Posterior cingulate gyrus (tissue), 11 donors: ENCODE measurements at regions not wholly inside any gene's neighbourhood (a gene's known extent, or its start where the extent isn't known, plus 50 kb on each side); places are given as distances from the start of the nearest gene placed in this dataset.
"Not testable (repeated sequence)": the region's sequence is repeated elsewhere in the genome, so short reads cannot be mapped to it uniquely, and the experiment has no call there.

Experiments
- DNase-seq, 10 donors: peaks; one replicate each; pipeline versions ENCODE4 v3.0.0 to v3.0.0-alpha.2; 2020 to 2021; ENCODE audit warnings: mixed read lengths in 3 of 10
- intact Hi-C: fragments of 100-400 bp; cut with DNase I; formaldehyde crosslinking; loops from one replicate; pipeline ENCODE4 v1.15.1; 2023

DNA sequence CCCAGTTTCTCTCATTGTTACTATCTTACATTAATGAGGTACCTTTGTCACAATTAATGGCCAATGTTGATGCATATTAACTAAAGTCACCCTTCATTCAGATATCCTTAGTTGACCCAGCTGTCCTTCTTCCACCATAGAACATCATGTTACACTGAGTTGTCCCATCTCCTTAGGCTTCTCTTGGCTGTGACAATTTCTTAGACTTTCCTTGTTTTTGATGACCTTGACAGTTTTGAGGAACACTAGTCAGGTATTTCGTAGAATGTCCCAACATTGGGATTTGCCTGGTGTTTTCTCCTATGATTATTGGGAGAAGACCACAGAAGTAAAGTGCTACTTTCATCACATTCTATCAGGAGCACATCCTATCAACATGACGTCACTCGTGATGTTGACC is 261.8 kb downstream of the BCL2L11 start:
- DNase-seq, intact Hi-C loops: not testable (repeated sequence)

DNA sequence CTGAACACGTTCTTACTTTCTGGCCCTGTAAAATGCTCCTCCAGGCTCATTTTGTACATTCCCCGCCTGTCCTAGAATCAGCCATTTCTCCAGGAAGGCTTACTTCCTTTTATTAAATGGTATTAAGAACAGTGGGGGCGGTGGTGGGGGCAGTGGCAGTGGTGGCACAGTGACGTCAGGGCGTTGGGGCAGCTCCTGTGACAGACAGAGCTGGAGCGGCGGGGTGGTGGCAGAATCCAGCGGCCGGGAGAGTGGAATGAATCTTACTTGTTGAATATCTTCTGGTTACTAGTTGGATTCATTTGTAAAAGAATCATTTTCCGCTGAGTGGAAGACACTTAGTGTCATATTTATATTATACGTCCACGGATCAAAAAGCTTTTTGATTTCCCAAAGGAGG is 262.6 kb downstream of the BCL2L11 start:
- intact Hi-C loops, result not testable (repeated sequence)
- peak in 1 of 10 donors; percentile 35 for DNase-seq

DNA sequence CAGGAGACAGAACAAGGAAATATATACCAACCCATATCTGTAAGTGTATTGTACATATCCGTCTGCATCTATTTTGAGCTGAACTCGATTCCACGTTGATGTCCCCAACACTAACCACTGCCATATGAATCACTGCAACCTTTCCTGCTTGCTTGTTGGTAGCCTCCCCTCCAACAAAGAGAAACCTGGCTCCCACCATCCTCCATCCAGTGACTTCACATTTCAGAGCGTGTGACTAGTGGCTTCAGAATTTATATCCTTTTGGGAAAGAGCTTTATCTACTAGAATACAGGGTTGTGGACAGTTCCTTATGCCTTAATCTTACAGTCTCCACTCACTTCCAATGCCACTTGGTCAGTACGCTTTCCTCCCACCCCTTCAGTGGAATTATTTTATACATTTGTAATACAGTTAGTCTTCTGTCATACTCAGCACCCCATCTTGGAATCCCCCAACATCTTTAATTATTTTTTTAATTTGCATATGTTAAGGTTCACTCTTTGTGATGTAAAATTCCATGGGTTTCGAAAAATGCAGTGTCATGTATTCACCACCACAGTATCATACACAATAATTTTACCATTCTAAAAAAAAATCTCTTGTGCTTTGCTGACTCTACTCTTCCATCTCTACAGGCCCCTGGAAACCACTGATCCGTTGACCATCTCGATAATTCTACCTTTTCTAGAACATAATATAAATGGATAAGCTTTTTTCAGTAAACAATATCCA is 264.7 kb downstream of the BCL2L11 start:
- intact Hi-C loops, DNase-seq: not testable (repeated sequence)

DNA sequence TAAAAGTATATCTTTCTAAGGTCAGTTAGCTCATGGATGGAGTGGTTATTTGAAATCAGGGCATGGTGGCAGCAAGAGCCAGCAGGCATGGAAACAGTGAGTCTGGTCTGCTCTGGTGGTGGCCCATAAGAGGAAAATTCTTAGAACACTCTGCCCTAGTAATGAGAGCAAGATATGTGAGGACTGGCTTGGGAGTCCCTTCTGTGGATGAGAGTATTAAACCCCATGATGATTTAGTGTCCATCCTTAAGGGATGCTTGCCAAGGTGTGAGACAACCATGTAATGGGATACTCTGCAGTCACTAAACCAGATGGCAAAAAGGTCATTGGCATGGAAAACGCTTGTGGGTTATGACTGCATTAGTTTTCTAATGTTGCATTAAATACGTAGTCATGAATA is 269.9 kb downstream of the BCL2L11 start:
- intact Hi-C loops, DNase-seq: not testable (repeated sequence)

DNA sequence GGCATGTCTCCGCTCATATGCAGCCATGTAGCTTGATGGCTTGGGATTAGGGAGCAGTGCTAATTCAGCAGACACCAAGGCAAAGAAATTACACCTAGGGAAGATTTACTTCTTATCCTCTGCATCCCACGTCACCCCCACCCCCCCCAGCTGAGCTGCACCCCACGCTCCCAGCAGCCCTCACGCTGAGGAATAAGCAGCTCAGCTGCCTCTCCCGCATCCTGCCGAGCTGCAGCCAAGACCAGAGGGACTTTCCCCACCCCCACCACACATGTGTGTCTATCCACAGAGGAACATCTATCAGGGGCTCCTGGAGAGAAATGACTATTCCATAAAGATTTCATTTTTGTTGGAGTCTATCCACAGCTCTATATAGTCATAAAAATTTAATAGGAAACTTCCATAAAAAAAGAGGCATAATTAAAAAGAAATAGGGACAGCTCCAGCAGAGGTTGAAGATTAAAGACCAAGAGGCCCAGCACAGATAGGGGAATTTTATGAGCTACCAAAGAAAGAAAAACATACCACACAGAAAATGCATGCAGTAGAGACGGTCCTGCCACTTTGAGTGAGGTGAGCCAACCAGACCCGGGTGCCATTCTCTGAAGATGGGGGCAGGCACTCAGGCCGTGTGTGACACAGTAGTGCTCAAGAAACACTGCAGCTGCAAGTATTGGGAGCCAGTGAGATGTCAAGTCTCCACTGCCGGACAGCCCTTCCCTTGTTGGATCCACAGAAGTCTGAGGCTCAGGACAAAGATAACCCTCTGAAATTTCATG is 274.8 kb downstream of the BCL2L11 start:
- DNase-seq, result peak in 2 of 10 donors; percentile 48 to 74
- intact Hi-C loops, result not testable (repeated sequence)

DNA sequence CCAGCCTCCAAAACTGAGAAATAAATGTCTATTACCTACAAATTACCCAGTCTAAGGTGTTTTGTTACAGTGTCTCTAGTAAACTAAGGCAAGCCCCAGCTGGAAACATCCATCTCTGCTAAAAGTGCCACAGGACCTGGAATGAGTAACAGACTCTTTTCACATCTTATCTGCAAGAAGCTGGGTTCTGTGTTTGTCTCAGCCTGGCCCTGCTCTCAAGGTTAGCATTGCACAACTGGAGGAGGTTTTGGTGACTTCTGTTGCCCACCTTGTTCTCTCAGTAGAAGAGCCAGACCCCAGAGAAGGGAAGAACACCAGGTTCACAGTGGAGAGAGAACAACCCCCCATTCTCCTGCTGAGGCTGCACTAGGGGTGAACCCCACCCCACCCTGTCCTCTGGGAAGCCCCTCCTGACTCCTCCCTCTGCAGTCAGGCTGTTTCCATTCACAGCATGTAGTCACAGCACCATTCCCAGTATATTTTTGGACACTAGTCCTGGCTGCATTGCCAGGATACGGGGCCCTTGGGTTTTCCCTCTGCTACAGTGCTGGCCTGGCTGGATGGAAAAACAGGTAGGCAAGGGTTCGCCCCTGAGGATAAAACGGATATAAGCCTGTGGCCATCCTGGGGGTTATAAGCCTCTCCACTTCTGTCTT is 280.0 kb downstream of the BCL2L11 start:
- intact Hi-C loops, DNase-seq: not testable (repeated sequence)

DNA sequence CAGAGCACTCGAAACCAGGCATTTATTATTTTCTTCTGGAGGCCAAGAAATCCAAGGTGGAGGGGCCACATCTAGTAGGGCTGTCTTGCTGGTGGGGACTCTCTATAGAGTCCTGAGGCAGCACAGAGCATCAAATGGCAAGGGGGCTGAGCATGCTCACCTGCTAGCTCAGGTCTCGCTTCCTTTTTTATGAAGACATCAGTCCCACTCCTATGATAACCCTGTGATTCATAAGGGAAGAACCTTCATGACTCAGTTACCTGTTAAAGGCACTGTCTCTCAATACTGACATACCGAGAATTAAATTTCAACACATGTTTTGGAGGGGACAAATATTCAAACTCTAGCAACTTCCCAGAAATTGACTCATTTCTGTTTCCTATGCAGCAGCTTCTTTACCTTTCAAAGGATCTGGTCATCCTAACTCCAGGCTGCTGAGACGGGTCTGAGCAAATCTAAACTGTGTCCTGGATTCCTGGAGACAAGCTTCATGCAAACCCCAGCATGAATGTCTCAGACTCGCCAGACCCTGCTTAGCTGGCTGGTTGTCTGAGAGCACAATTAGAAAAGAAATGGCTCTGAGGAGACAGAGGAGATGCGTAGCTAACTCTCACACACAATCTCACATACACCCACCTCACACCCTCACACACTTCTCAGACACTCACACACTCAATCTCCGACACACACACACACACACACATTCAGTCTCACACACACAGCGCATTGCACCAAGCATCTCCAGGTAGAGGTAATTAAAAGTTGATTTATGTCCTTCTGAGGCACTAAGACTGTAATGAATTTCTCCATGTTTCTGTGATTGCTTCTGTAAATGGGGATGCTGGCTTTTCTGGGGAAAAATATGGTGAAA is 280.8 kb downstream of the BCL2L11 start:
- intact Hi-C loops, DNase-seq: not testable (repeated sequence)

DNA sequence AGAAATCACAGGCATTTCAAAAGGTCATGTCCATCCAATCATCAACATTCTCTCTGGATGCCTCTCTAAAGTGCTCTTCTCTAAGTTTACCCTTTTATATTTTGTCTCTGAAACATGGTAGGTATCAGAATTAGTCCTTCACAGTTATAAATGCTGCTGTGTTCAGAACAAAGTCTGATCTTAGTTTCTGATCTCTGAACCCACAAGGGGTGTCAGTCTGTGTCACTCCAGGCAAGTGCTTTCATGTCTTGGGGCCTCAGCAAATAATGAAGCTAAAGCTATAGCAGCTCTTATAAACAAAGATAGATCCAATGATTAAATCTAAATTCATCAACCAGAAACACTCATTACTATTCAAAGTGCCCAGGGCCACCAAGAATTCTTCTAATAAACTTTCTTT is 281.7 kb downstream of the BCL2L11 start:
- DNase-seq, intact Hi-C loops: not testable (repeated sequence)

DNA sequence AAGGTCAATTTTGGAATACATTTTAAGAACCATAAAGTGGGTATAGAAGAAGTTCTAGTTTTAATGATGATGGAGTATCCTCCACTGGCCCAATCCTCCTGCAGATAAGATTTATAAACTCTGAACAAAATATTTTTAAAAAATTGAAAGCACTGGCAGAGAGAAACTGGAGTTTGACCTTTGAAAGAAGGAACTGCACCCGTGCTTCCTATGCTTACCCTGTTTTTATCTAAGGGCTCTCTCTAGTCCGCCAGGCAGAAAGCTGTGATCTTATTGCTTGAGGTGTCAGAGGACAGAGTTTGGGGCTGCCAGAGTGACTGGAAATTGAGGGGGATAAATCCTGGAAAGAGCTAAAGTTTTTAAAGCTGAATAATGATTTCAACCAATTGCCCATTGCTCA is 282.6 kb downstream of the BCL2L11 start:
- DNase-seq, intact Hi-C loops: not testable (repeated sequence)

DNA sequence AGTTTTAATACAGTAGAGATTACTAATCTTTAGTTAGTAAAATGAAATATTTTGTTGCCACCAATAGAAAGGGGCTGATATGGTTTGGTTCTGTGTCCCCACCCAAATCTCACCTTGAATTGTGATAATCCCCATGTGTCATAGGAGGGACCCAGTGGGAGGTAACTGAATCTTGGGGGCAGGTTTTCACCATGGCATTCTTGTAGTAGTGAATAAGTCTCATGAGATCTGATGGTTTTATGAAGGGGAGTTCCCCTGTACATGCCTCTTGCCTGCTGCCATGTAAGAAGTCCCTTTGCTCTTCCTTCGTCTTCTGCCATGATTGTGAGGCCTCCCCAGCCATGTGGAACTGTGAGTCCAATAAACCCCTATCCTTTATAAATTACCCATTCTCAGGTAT is 285.9 kb downstream of the BCL2L11 start:
- intact Hi-C loops, DNase-seq: not testable (repeated sequence)

DNA sequence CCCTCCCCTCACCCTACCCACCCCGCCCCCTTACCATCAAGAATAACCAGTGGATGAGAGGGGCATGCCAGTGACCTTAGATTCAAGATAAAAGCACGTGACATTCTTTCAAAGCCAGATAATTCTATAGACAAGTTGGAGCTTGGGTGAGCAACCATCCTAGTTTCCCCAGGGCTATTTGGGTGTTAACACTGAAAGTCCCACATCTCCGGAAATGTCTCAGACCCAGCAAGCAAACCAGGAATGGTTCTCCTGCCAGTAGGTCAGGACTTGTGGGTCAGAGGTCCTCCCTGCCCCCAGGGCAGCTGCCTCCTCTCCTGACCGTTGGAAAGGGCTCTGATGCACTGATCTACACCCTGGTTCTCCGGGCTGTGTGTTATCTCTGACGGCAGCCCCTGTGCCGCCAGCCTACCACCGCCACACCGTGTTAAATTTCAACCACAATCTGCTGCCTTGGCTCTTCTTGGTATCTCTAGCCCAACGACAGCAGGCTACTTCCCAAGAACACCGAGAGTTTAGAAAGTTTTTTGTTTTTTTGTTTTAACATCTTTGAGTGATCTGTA is 287.0 kb downstream of the BCL2L11 start:
- intact Hi-C loops, DNase-seq: not testable (repeated sequence)

DNA sequence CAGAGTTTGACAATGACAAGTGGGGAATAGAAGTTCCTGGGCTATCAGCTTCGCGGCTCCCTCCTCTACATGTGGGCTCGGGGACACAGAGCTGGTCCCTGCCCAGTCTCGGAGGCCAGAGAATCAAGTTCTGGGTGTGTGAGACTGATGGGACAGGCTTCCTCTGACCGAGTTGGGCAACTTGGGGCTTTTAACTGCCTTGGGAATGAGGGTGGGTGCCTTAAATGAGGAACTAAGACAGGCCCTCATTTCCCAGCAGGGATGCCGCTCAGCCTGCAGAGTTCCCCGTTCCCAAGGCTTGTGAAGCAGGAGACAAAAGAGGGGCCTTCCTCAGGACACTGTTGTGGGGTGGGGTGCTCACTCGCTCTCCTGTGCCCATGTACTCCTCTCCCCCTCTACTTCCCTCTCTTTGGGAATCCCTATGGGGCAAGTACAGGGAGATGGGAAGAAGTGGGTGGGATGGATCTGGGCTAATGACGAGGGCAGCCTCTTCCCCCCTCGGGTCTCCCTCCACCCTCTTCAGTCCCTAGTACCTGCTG is 290.2 kb downstream of the BCL2L11 start:
- DNase-seq, intact Hi-C loops: not testable (repeated sequence)

DNA sequence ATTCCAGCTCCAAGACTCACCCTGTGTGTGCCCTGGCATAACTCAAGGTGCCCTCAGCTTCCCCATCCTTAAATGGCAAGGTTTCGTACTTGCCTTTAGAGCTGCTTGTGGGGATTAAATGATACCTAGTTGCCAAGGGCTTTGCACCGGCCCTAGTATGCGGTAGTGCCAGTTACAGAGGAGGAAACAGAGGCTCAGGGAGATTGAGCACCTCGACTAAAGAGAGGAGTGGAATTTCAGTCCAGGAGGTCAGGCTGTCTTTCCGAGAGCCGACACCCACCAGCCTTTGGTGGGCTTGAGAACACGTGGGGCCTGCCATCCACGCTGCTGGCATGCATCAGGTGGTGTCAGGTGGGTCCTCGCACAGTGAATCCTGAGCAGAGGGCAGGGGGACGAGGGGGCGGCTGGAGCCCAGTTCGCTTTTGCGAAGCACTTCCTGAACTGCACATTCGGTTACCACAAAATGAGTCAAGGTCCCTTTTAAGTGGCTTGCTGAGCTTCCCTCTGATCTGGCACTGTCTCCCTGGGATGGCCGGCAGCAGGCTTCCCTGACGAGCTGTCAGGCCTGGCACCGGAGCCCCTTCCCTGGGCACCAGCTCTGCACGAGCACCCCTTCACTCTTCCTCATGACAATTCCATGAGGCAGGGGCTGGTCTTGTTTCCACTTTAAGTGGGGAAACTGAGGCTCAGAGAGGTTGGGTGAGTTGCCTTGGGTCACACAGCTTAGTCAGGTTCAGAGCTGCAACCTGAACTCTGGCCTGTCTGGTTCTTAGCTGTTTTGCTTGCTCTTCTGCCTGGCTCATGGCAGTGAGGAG is 291.4 kb downstream of the BCL2L11 start:
- intact Hi-C loops, result not testable (repeated sequence)
- DNase-seq, result peak in 1 of 10 donors; percentile 63

DNA sequence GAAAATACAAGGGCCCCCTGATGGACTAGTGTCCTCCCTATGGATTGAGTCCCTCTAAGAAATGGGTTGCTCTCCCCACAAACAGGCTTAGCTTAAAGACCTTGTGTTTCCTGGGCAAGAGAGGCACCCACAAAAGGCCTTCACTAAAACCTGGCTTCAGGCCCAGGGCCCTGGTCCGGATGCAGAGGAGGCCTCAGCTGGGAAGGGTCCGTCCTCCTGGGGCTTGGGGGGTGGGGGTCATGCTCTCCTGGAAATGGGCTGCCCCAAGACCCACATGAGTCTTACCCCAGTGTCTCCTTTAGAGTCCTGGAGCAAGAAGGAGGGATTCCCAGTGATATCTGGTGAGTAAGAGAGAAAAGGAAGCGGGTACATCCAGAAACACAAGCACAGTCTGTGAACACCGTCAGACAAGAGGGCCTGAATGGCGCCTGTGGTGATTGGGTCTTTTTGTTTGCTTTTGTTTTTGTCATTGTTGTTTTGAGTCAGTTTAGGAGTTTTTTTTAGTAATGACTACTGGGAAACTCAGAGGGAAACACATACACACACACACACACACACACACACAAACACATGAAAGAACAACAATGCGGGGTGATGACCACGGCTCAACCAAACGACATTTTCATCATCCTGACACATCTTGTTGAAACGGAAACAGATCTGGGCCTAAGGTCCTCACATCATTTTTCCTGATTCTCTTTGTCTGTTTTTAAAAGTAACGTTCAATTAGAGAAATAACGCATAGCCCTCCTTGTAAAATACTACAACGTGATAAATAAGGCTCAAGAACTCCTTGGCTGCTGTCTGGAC is 292.3 kb downstream of the BCL2L11 start:
- intact Hi-C loops, DNase-seq: not testable (repeated sequence)

DNA sequence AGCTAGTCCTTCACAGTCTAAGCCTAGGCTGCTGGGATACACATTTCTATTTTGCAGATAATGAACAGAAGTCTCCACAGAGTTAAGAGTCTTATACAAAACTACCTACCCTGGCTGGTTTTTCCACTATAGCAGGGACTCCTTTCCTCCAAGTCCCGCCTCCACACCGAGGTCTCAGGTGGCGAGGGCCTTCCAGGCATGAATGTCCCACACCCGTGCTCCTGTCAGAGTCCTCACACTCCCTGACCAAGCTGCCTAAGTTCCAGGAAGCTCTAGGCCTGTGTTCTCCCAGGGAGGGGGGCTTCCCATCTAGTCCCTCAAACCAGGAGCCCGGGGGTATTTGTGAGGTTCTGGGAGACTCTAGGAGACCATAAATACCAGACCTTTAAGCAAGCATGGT is 293.2 kb downstream of the BCL2L11 start:
- intact Hi-C loops, result not testable (repeated sequence)
- DNase-seq, result peak in 2 of 10 donors; percentile 55 to 69

DNA sequence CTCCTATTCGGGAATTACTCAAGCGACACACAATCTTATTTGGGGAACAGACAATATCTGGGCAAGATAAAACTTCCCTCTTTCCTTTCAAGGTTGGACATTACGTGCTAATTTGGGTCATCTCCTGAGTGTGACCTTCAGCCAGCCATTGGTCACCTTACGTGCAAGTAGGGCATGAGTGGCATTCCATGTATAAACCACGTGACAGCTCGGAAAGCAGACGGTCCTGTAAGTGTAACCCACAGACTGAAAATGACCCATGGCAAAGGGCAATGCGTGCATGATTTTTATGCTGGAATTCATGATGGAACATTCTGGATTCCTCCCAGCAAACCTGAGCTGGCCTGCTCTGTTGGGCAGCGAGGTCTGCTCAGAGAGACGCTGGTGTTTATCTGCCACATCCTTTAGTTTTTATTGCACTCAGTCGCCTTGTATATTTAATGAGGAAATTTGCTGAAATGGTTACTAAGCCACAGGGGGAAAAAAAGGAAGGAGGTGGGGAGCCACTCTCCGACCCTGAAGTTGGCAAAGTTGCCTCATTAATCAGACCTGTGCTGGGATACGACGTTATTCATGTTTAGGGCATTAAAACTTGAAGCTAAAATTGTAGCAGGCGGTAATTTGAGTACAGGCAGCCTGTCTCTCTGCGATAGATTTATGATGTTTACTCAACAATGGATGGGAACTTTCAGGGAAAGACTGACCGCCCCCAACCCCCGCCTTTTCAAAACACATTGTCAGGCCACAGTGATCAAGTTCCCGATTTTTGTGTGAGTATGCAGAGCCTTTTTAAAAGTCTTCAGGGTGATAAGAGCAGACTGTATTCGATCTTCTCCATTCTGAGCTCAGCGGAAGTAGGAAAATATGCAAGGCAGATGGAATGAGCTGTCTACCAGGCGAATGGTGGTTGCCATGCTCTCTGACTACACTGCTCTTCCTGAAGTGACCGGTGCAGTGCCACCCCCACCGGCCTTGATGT is 295.3 kb downstream of the BCL2L11 start:
- intact Hi-C loops, DNase-seq: not testable (repeated sequence)

DNA sequence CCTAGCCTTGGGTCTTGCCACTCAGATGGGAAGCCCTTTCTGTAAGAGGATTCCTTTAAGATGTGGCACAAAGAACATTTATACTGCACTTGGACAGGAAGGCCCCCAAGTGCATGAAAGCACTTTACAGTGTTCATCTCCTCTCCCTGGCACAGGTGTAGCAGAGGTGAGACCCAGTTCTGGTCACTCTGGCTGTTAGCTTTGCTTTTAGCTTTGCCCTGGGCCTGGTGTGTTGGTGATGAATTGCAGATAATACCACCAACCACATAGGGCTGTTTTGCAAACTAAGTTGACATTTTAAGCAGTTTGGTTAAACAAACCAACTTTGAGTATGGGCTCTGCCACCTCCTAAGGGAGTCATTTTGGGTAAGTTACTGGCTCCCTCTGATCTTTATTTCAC is 296.3 kb downstream of the BCL2L11 start:
- intact Hi-C loops, DNase-seq: not testable (repeated sequence)
